NB4 (cell line): ENCODE measurements at regions not wholly inside any gene's neighbourhood (a gene's known extent, or its start where the extent isn't known, plus 50 kb on each side); places are given as distances from the start of the nearest gene placed in this dataset.

Experiments
- CTCF ChIP-seq: IDR thresholded peaks from one replicate; pipeline ENCODE4 v1.5.1; 2012; ENCODE audit warnings: low read depth, low read length
- TF ChIP-seq, protein P1 (sequence below): IDR thresholded peaks from 2 replicates; pipeline ENCODE4 v1.6.1; 2011; ENCODE audit warnings: low read depth, low read length

DNA sequence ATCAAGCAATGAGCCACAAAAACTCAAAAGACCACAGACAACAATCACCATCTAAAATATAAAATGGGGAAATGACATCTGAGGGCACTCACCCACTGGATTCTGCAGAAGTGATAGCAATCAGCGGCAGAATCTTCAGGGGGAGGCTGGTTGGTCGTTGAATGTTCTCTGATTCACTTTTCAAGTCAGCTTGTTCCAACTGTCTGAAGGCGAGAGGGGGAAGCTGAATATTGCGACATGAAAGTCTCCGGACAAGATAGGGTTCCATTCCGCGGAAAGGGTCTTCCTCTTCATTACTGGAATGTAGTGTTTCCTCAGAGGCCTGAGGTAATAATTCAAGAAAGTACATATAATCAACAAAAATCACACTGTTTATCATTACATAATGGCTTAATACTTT is 94.9 kb upstream of the PDE4D start:
- no peak for TF ChIP-seq CTCF
- TF ChIP-seq, protein P1, sequence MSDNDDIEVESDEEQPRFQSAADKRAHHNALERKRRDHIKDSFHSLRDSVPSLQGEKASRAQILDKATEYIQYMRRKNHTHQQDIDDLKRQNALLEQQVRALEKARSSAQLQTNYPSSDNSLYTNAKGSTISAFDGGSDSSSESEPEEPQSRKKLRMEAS: peak; percentile 20; the same call in 1 of the 2 replicates
